ENCODE measurements at regions not wholly inside any gene's neighbourhood (a gene's known extent, or its start where the extent isn't known, plus 50 kb on each side); places are given as distances from the start of the nearest gene placed in this dataset.
"Not testable (repeated sequence)": the region's sequence is repeated elsewhere in the genome, so short reads cannot be mapped to it uniquely, and the experiment has no call there.

DNA sequence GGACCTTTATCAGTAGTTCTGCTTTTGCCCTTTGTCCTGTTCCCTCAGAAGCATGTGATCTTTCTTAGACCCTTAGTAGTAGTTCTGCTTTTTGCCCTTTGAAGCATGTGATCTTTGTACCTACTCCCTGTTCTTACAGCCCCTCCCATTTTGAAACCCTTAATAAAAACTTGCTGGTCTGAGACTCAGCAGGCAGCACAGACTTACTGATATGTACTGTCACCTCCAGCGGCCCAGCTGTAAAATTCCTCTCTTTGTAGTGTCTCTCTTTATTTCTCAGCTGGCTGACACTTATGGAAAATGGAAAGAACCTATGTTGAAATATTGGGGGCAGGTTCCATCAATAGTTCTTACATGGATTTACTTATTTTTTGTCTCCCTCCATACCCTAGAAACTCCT is 110.4 kb downstream of the UNC93B1 start:
- not testable (repeated sequence) for H3K27me3 ChIP-seq (ENCODE audit: control insufficient read depth in 2 of 2, insufficient read depth in 1 of 2, low read length in 1 of 2); H3K27ac ChIP-seq (ENCODE audit: low read depth in 1 of 2, low read length in 1 of 2); H3K4me1 ChIP-seq (ENCODE audit: control insufficient read depth in 2 of 2, insufficient read depth in 2 of 2, low read length in 2 of 2); H3K4me3 ChIP-seq (ENCODE audit: low read length in 2 of 2); H3K36me3 ChIP-seq (ENCODE audit: control insufficient read depth in 2 of 2, insufficient read depth in 2 of 2, low read length in 1 of 2); H3K9me3 ChIP-seq (ENCODE audit: control insufficient read depth in 2 of 2, insufficient read depth in 1 of 2, low read length in 1 of 2); DNase-seq (ENCODE audit: low read depth in 6 of 9, low spot score in 9 of 9)
- 90% methylated on average over 1 of the region's 1 CpG for WGBS

DNA sequence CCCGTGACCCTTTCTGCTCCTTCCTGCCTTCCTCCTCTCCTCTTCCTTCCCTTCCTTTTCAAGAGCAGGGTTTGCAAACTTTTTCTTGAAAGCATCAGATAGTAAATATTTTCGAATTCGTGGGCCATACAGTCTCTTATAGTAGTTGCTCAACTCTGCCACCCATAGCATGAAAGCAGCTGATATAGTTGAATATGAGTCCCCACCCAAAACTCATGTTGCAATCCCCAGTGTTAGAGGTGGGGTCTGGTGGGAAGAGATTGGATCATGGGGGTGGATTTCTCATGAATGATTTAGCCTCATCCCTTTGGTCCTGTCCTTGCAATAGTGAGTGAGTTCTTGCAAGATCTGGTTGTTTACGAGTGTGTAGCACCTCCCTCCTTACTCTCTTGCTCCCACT is 114.3 kb downstream of the UNC93B1 start:
- H3K4me1 ChIP-seq (ENCODE audit: control insufficient read depth in 2 of 2, insufficient read depth in 2 of 2, low read length in 2 of 2); H3K9me3 ChIP-seq (ENCODE audit: control insufficient read depth in 2 of 2, insufficient read depth in 1 of 2, low read length in 1 of 2); H3K4me3 ChIP-seq (ENCODE audit: low read length in 2 of 2); DNase-seq (ENCODE audit: low read depth in 6 of 9, low spot score in 9 of 9); H3K36me3 ChIP-seq (ENCODE audit: control insufficient read depth in 2 of 2, insufficient read depth in 2 of 2, low read length in 1 of 2); H3K27ac ChIP-seq (ENCODE audit: low read depth in 1 of 2, low read length in 1 of 2); H3K27me3 ChIP-seq (ENCODE audit: control insufficient read depth in 2 of 2, insufficient read depth in 1 of 2, low read length in 1 of 2): not testable (repeated sequence)
- WGBS: 87% methylated on average over 4 of the region's 4 CpGs

DNA sequence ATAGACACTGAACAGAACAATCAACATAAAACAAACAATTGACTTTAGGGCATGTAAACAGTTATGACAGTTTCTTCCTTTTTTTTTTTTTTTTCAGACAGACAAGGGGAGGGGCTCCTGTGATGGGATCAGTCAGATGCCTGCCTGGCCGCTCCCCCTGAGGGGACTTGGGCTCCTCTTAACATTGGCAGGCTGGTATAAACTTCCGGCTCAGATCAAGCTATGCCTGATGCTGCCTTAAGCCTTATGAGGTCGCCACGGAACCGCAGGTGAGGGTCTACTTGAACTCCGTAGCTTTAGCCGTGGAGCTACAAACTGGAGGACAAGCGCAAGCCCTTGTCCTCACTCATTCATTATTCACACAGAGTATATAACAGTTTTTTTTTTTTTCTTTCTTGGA is 115.8 kb downstream of the UNC93B1 start:
- DNase-seq (ENCODE audit: low read depth in 6 of 9, low spot score in 9 of 9); H3K27me3 ChIP-seq (ENCODE audit: control insufficient read depth in 2 of 2, insufficient read depth in 1 of 2, low read length in 1 of 2); H3K36me3 ChIP-seq (ENCODE audit: control insufficient read depth in 2 of 2, insufficient read depth in 2 of 2, low read length in 1 of 2); H3K4me1 ChIP-seq (ENCODE audit: control insufficient read depth in 2 of 2, insufficient read depth in 2 of 2, low read length in 2 of 2); H3K27ac ChIP-seq (ENCODE audit: low read depth in 1 of 2, low read length in 1 of 2); H3K4me3 ChIP-seq (ENCODE audit: low read length in 2 of 2); H3K9me3 ChIP-seq (ENCODE audit: control insufficient read depth in 2 of 2, insufficient read depth in 1 of 2, low read length in 1 of 2): not testable (repeated sequence)
- 92% methylated on average over 8 of the region's 8 CpGs for WGBS

DNA sequence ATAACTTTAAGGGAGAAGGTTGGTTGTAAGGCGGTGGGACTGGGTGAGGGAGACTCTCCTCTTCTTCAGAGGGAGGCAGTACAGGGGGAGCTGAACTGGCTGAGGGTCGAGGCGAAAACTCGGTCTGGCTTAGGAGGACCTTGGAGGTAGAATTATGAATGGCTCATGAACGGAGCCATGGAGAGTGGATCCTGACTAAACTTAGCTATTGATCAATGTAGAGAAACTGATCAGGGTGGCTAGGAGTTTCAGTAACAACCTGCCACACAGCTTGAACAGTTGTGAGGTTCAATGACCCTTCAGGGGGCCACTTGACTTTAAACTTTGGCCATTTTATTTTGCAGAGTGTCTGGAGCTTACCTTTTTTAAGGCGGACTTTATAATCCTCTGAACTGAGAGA is 117.2 kb downstream of the UNC93B1 start:
- not testable (repeated sequence) for H3K27me3 ChIP-seq (ENCODE audit: control insufficient read depth in 2 of 2, insufficient read depth in 1 of 2, low read length in 1 of 2); H3K9me3 ChIP-seq (ENCODE audit: control insufficient read depth in 2 of 2, insufficient read depth in 1 of 2, low read length in 1 of 2); H3K4me3 ChIP-seq (ENCODE audit: low read length in 2 of 2); DNase-seq (ENCODE audit: low read depth in 6 of 9, low spot score in 9 of 9); H3K27ac ChIP-seq (ENCODE audit: low read depth in 1 of 2, low read length in 1 of 2); H3K36me3 ChIP-seq (ENCODE audit: control insufficient read depth in 2 of 2, insufficient read depth in 2 of 2, low read length in 1 of 2); H3K4me1 ChIP-seq (ENCODE audit: control insufficient read depth in 2 of 2, insufficient read depth in 2 of 2, low read length in 2 of 2)
- 91% methylated on average over 6 of the region's 6 CpGs for WGBS

DNA sequence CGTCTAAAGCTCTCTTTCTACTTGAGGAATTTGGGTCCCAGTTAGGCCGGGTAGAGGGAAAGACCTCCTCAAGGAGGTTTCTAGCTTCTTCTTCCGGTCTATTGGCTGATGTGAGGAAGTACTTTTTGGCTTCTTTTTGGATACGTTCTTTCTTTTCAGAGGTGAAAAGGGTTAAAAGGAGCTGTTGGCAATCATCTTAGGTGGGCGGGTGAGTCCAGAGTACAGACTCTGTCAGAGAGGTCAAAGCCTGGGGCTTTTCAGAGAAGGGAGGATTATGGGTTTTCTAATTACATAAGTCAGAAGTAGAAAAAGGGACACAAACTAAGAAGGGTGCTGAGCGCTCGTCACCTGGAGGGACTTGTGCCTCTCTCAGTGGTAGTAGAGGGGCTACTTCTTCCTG is 117.7 kb downstream of the UNC93B1 start:
- not testable (repeated sequence) for DNase-seq (ENCODE audit: low read depth in 6 of 9, low spot score in 9 of 9); H3K27ac ChIP-seq (ENCODE audit: low read depth in 1 of 2, low read length in 1 of 2); H3K27me3 ChIP-seq (ENCODE audit: control insufficient read depth in 2 of 2, insufficient read depth in 1 of 2, low read length in 1 of 2); H3K4me1 ChIP-seq (ENCODE audit: control insufficient read depth in 2 of 2, insufficient read depth in 2 of 2, low read length in 2 of 2); H3K36me3 ChIP-seq (ENCODE audit: control insufficient read depth in 2 of 2, insufficient read depth in 2 of 2, low read length in 1 of 2); H3K4me3 ChIP-seq (ENCODE audit: low read length in 2 of 2); H3K9me3 ChIP-seq (ENCODE audit: control insufficient read depth in 2 of 2, insufficient read depth in 1 of 2, low read length in 1 of 2)
- 93% methylated on average over 7 of the region's 7 CpGs for WGBS

DNA sequence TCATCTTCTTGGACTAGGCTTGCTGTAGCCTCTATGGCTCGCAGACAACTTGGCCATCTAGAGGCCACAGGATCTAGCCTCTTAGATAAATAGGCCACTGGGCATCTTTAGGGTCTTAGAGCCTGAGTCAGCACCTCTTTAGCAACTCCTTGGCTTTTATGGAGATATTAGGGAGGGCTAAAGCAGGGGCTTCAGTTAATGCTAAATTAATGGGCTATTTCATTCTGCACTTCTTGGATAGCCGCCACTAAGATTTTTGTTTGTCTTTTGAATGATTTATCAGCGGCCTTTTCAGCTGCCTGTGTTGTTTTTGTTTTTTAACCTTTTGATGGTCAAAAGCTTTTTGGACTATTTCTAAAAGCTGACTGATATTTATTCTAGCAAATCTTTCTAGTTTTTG is 118.3 kb downstream of the UNC93B1 start:
- DNase-seq (ENCODE audit: low read depth in 6 of 9, low spot score in 9 of 9); H3K27me3 ChIP-seq (ENCODE audit: control insufficient read depth in 2 of 2, insufficient read depth in 1 of 2, low read length in 1 of 2); H3K27ac ChIP-seq (ENCODE audit: low read depth in 1 of 2, low read length in 1 of 2); H3K9me3 ChIP-seq (ENCODE audit: control insufficient read depth in 2 of 2, insufficient read depth in 1 of 2, low read length in 1 of 2); H3K36me3 ChIP-seq (ENCODE audit: control insufficient read depth in 2 of 2, insufficient read depth in 2 of 2, low read length in 1 of 2); H3K4me3 ChIP-seq (ENCODE audit: low read length in 2 of 2); H3K4me1 ChIP-seq (ENCODE audit: control insufficient read depth in 2 of 2, insufficient read depth in 2 of 2, low read length in 2 of 2): not testable (repeated sequence)
- 93% methylated on average over 3 of the region's 3 CpGs for WGBS

DNA sequence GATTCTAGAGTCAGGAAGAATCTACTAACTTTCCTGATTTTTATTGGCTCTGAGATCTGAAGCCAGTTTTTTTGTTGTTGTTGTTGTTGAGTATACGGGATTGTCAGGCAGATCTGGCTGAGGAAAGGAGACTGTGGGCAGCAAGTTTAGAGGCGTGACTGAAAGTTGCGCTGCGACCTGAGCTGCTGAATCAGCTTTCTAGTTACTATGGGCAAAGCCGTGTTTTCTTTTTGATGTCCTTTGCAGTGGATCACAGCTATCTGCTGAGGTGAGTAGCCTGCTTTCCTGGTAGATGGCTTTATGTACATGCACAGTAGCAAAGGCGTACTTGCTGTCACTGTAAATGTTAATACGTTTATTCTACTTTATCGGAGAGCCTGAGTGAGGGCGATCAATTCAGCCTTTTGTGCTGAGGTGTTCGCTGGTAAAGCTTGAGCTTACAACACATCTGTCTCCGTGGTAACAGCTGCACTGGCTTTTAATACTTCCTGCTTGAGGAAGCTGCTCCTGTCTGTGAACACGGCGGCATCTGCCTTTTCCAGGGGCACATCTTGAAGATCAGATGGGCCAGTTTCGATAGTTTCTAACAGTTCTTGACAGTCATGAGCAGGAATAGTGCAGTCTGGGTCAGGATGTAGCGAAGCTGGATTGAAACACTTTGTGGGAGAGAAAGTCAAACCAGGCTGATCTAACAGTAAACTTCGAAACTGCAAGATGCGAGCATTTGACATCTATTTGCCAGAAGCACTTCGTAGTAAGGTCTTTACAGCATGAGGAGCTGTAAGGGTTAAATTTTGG is 118.9 kb downstream of the UNC93B1 start:
- WGBS: 59% methylated on average over 18 of the region's 18 CpGs
- H3K9me3 ChIP-seq (ENCODE audit: control insufficient read depth in 2 of 2, insufficient read depth in 1 of 2, low read length in 1 of 2); H3K27me3 ChIP-seq (ENCODE audit: control insufficient read depth in 2 of 2, insufficient read depth in 1 of 2, low read length in 1 of 2); DNase-seq (ENCODE audit: low read depth in 6 of 9, low spot score in 9 of 9); H3K4me1 ChIP-seq (ENCODE audit: control insufficient read depth in 2 of 2, insufficient read depth in 2 of 2, low read length in 2 of 2); H3K27ac ChIP-seq (ENCODE audit: low read depth in 1 of 2, low read length in 1 of 2); H3K36me3 ChIP-seq (ENCODE audit: control insufficient read depth in 2 of 2, insufficient read depth in 2 of 2, low read length in 1 of 2); H3K4me3 ChIP-seq (ENCODE audit: low read length in 2 of 2): not testable (repeated sequence)

DNA sequence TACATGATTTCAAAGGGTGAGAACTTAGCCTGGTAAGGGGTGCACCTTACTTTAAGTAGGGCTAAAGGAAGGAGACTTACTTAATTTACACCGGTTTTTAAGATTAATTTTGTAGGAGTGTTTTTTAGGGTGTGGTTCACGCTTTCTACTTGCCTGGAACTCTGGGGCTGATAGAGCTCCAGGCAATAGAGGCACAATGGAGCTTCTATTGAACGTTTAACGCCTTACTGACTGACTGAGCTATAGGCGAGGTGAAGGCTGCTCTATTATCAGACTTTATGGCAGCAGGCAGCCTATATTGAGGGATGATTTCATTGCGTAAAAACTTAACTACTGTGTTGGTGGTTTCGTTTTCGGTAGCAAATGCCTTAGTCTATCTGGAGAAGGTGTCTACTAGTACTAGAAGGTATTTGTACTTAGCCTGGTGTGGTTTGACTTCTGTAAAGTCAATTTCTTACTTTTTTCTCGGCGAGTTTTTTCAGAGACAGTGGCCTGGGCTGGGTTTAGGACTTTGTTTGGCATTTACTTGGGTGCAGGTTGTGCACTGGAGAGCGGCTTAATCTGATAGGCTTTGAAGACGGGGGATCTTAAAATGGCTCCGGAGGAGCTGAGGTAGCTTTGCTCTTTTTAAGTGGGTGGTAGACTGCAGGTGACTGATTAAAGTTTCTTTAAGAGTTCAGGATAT is 119.7 kb downstream of the UNC93B1 start:
- not testable (repeated sequence) for DNase-seq (ENCODE audit: low read depth in 6 of 9, low spot score in 9 of 9); H3K27ac ChIP-seq (ENCODE audit: low read depth in 1 of 2, low read length in 1 of 2); H3K27me3 ChIP-seq (ENCODE audit: control insufficient read depth in 2 of 2, insufficient read depth in 1 of 2, low read length in 1 of 2); H3K4me1 ChIP-seq (ENCODE audit: control insufficient read depth in 2 of 2, insufficient read depth in 2 of 2, low read length in 2 of 2); H3K4me3 ChIP-seq (ENCODE audit: low read length in 2 of 2); H3K9me3 ChIP-seq (ENCODE audit: control insufficient read depth in 2 of 2, insufficient read depth in 1 of 2, low read length in 1 of 2); H3K36me3 ChIP-seq (ENCODE audit: control insufficient read depth in 2 of 2, insufficient read depth in 2 of 2, low read length in 1 of 2)
- WGBS: 84% methylated on average over 13 of the region's 13 CpGs

DNA sequence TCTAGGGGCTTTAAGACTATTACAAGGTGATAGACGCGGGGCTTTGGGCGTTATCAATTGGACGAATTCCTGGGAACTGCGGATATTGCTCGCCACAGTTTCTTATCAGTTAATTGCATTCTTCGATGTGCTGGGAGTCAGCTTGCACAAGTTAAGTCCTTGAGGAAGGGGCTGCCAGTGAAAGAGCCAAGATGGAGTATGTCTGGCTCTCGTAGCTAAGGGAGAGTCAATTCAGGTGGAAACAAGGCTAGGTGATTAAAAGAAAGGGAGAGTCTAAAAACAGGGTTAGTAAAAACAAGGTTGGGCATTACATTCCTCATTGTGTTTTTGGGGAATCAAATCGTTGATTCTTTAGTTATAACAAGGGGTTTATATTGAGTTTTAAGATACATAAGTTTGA is 121.6 kb downstream of the UNC93B1 start:
- H3K36me3 ChIP-seq (ENCODE audit: control insufficient read depth in 2 of 2, insufficient read depth in 2 of 2, low read length in 1 of 2); H3K4me1 ChIP-seq (ENCODE audit: control insufficient read depth in 2 of 2, insufficient read depth in 2 of 2, low read length in 2 of 2); DNase-seq (ENCODE audit: low read depth in 6 of 9, low spot score in 9 of 9); H3K4me3 ChIP-seq (ENCODE audit: low read length in 2 of 2); H3K27me3 ChIP-seq (ENCODE audit: control insufficient read depth in 2 of 2, insufficient read depth in 1 of 2, low read length in 1 of 2); H3K27ac ChIP-seq (ENCODE audit: low read depth in 1 of 2, low read length in 1 of 2); H3K9me3 ChIP-seq (ENCODE audit: control insufficient read depth in 2 of 2, insufficient read depth in 1 of 2, low read length in 1 of 2): not testable (repeated sequence)
- WGBS: 84% methylated on average over 9 of the region's 9 CpGs
